ENCODE measurements at regions not wholly inside any gene's neighbourhood (a gene's known extent, or its start where the extent isn't known, plus 50 kb on each side); places are given as distances from the start of the nearest gene placed in this dataset.

DNA sequence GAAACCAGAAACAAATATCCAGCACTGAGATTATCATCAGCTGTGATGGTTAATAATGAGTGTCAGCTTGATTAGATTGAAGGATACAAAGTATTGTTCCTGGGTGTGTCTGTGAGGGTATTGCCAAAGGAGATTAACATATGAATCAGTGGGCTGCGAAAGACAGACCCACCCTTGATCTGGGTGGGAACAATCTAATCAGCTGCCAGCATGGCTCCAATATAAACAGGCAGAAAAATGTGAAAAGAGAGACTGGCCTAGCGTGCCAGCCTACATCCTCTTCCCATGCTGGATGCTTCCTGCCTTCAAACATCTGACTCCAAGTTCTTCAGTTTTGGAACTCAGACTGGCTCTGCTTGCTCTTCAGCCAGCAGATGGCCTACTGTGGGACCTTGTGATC is 869.5 kb downstream of the SI start:
- H3K4me3 ChIP-seq: no peak overlapping the region
- whole genome bisulfite sequencing, 2 donors (ENCODE audit: low coverage in 1 of 2): 47 to 55% methylated on average over 2 of the region's 2 CpGs
- no peaks in the 10 kb centered on the region for H3K36me3 ChIP-seq
- no peaks in the 10 kb centered on the region for H3K4me1 ChIP-seq
- H3K9me3 ChIP-seq: no peaks in the 10 kb centered on the region
- TF ChIP-seq EP300 (IDR thresholded peaks at IDR 0.05) (no peak), POLR2AphosphoS5 (IDR thresholded peaks at IDR 0.05) (no peak), POLR2A (IDR thresholded peaks at IDR 0.05) (no peak)
- TF ChIP-seq, protein P1, sequence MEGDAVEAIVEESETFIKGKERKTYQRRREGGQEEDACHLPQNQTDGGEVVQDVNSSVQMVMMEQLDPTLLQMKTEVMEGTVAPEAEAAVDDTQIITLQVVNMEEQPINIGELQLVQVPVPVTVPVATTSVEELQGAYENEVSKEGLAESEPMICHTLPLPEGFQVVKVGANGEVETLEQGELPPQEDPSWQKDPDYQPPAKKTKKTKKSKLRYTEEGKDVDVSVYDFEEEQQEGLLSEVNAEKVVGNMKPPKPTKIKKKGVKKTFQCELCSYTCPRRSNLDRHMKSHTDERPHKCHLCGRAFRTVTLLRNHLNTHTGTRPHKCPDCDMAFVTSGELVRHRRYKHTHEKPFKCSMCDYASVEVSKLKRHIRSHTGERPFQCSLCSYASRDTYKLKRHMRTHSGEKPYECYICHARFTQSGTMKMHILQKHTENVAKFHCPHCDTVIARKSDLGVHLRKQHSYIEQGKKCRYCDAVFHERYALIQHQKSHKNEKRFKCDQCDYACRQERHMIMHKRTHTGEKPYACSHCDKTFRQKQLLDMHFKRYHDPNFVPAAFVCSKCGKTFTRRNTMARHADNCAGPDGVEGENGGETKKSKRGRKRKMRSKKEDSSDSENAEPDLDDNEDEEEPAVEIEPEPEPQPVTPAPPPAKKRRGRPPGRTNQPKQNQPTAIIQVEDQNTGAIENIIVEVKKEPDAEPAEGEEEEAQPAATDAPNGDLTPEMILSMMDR (IDR thresholded peaks at IDR 0.05): no peak
- no peak for ATAC-seq
- H3K27me3 ChIP-seq: no peaks in the 10 kb centered on the region
- H3K27ac ChIP-seq: no peak overlapping the region

DNA sequence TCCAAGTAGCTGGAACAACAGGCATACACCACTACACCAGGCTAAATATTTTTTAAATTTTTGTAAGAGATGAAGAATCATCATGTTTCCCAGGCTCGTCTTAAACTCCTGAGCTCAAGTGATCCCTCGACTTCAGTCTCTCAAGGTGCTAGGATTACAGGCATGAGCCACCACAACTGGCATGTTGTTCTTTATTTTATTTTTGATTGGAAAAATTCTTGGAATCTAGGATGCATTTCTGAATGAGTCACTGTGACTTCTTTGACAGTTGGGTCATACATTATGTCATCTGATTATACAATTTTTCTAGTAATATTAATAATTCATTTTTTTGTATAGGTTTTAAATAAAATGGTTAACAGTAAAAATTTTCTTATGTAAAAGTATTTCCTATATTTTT is 870.2 kb downstream of the SI start:
- TF ChIP-seq EP300 (IDR thresholded peaks at IDR 0.05): no peak
- TF ChIP-seq POLR2AphosphoS5 (IDR thresholded peaks at IDR 0.05): no peak
- no peak for TF ChIP-seq POLR2A (IDR thresholded peaks at IDR 0.05)
- TF ChIP-seq, protein P1 (IDR thresholded peaks at IDR 0.05): no peak
- no peak for ATAC-seq
- no peaks in the 10 kb centered on the region for H3K4me1 ChIP-seq

DNA sequence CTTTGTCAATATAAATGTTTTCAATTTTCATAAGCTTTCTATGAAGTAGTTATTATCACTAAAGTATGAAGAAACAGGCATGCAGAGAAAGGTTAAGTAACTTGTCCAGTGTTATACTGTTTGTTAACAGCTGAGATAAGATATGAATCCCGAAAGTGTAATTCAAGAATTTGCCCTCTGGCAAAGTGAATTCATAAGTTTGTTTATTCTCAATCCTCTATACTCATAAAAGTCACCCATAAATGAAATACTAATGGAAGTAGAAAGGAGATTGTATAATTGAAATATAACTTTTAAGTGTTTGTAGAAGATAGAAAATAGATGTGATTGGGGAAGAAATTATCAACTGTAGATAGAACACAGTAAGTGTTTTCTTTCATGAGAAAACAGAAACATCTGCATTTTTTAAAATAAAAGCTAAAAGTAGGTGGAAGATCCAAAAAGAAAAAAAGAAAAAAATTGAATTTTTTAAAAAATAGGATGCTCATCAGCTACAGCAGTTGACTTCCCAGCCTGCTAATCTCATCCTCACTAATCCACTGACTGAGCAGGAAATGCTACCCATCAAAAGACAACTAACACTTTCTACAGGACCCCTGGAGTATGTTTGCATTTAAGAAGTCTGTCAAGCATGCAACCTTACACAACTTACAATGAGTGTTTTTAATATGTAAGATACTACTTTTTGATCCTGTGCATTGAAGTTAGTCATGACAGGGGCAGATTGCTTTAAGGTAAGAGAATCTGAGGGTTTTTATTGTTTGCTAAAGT is 878.1 kb downstream of the SI start:
- no peaks in the 10 kb centered on the region for H3K9me3 ChIP-seq
- WGBS, 2 donors (ENCODE audit: low coverage in 1 of 2): 14 to 67% methylated on average over 1 of the region's 1 CpG
- H3K27me3 ChIP-seq: no peaks in the 10 kb centered on the region
- H3K27ac ChIP-seq: no peak overlapping the region
- no peaks in the 10 kb centered on the region for H3K4me1 ChIP-seq
- TF ChIP-seq POLR2A (IDR thresholded peaks at IDR 0.05) (no peak), EP300 (IDR thresholded peaks at IDR 0.05) (no peak), POLR2AphosphoS5 (IDR thresholded peaks at IDR 0.05) (no peak)
- TF ChIP-seq, protein P1 (IDR thresholded peaks at IDR 0.05): no peak
- no peak for ATAC-seq
- no peak overlapping the region for H3K4me3 ChIP-seq
- H3K36me3 ChIP-seq: no peaks in the 10 kb centered on the region

More for the DNA sequence above, 870.2 kb downstream of the SI start:
- H3K36me3 ChIP-seq: no peaks in the 10 kb centered on the region
- no peak overlapping the region for H3K4me3 ChIP-seq
- H3K27me3 ChIP-seq: no peaks in the 10 kb centered on the region
- no peaks in the 10 kb centered on the region for H3K9me3 ChIP-seq
- no peak overlapping the region for H3K27ac ChIP-seq
- WGBS, 2 donors (ENCODE audit: low coverage in 1 of 2): 55 to 61% methylated on average over 2 of the region's 2 CpGs

DNA sequence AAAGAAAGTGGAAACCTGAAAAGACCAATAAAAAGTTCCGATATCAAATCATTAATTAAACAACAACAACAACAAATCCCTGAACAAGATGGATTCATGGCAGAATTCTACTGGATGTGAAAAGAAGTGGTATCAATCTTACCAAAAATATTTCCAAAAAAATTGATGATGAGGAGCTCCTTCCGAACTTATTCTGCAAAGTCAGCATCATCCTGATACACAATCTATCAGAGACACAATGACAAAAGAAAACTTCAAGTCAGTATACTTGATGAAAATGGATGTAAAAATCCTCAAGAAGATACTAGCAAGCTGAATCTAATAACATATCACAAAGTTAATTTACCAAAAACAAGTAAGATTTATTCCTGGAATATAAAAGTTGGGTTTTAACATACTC is 881.8 kb downstream of the SI start:
- WGBS, 2 donors (ENCODE audit: low coverage in 1 of 2): 94% methylated on average over 2 of the region's 2 CpGs
- no peak for ATAC-seq
- H3K27me3 ChIP-seq: no peaks in the 10 kb centered on the region

More for the DNA sequence above, 881.8 kb downstream of the SI start:
- no peaks in the 10 kb centered on the region for H3K4me1 ChIP-seq
- H3K27ac ChIP-seq: no peak overlapping the region
- no peaks in the 10 kb centered on the region for H3K36me3 ChIP-seq
- no peak overlapping the region for H3K4me3 ChIP-seq
- TF ChIP-seq, protein P1 (IDR thresholded peaks at IDR 0.05): no peak
- no peak for TF ChIP-seq EP300 (IDR thresholded peaks at IDR 0.05)
- no peak for TF ChIP-seq POLR2AphosphoS5 (IDR thresholded peaks at IDR 0.05)
- TF ChIP-seq POLR2A (IDR thresholded peaks at IDR 0.05): no peak
- no peaks in the 10 kb centered on the region for H3K9me3 ChIP-seq

Measured in gastroesophageal sphincter (tissue), 4 donors.